ENCODE measurements at regions not wholly inside any gene's neighbourhood (a gene's known extent, or its start where the extent isn't known, plus 50 kb on each side); places are given as distances from the start of the nearest gene placed in this dataset.

- TF ChIP-seq CTCF (IDR thresholded peaks at IDR 0.05): no peak
- TF ChIP-seq EP300 (IDR thresholded peaks at IDR 0.05): no peak
- TF ChIP-seq POLR2A (IDR thresholded peaks at IDR 0.05; ENCODE audit: low read length): no peak
- TF ChIP-seq PBX3 (IDR thresholded peaks at IDR 0.05): no peak
These were observed 144.2 kb upstream of the ID2 start for GRCh38 chr2:8537562-8538155.
